Hepatocyte (in vitro differentiated cells): ENCODE measurements at regions not wholly inside any gene's neighbourhood (a gene's known extent, or its start where the extent isn't known, plus 50 kb on each side); places are given as distances from the start of the nearest gene placed in this dataset.

Experiments used
- DNase-seq: peaks from one replicate; pipeline ENCODE4 v3.0.0-alpha.2; 2016; ENCODE audit warnings: low spot score
- H2AFZ ChIP-seq: fragments of 200-600 bp; sonication (generic); 2 replicates; pipeline ENCODE4 v1.6.0; 2016; ENCODE audit warnings: antibody characterized with exemption, mild to moderate bottlenecking
- H3K27ac ChIP-seq: fragments of 200-600 bp; sonication (generic); 2 replicates; pipeline ENCODE4 v1.5.1; 2016; ENCODE audit warnings: mild to moderate bottlenecking
- H3K27me3 ChIP-seq: fragments of 200-600 bp; sonication (generic); 2 replicates; pipeline ENCODE4 v1.6.1; 2016
- H3K36me3 ChIP-seq: fragments of 200-600 bp; sonication (generic); replicated peaks from 2 replicates; pipeline ENCODE4 v1.5.1; 2016; ENCODE audit warnings: low read depth; ENCODE audit not compliant: insufficient read depth
- H3K4me1 ChIP-seq: fragments of 200-600 bp; sonication (generic); 2 replicates; pipeline ENCODE4 v1.5.1; 2016; ENCODE audit warnings: mild to moderate bottlenecking, moderate library complexity; ENCODE audit not compliant: insufficient read depth
- H3K4me2 ChIP-seq: fragments of 200-600 bp; sonication (generic); 2 replicates; pipeline ENCODE4 v1.6.0; 2016
- H3K4me3 ChIP-seq: fragments of 200-600 bp; sonication (generic); 2 replicates; pipeline ENCODE4 v1.5.1; 2016; ENCODE audit warnings: mild to moderate bottlenecking
- H3K79me2 ChIP-seq: fragments of 200-600 bp; sonication (generic); 2 replicates; pipeline ENCODE4 v1.6.0; 2017; ENCODE audit warnings: mild to moderate bottlenecking
- H3K9me2 ChIP-seq: fragments of 200-600 bp; sonication (generic); replicated peaks from 2 replicates; pipeline ENCODE4 v1.6.0; 2017; ENCODE audit warnings: mild to moderate bottlenecking; ENCODE audit not compliant: insufficient read depth
- H3K9me3 ChIP-seq: fragments of 200-600 bp; sonication (generic); 2 replicates; pipeline ENCODE4 v1.5.1; 2016; ENCODE audit warnings: low read depth, mild to moderate bottlenecking
- H4K20me1 ChIP-seq: fragments of 200-600 bp; sonication (generic); 2 replicates; pipeline ENCODE4 v1.6.0; 2016; ENCODE audit warnings: mild to moderate bottlenecking; ENCODE audit not compliant: insufficient read depth, poor library complexity, severe bottlenecking
- CTCF ChIP-seq: fragments of 200-600 bp; sonication (generic); IDR thresholded peaks from 2 replicates; pipeline ENCODE4 v1.5.1; 2016; ENCODE audit warnings: antibody characterized with exemption, mild to moderate bottlenecking; ENCODE audit not compliant: poor library complexity
- EZH2 ChIP-seq: fragments of 200-600 bp; sonication (generic); IDR thresholded peaks from 2 replicates; pipeline ENCODE4 v1.6.1; 2016; ENCODE audit warnings: antibody characterized with exemption, mild to moderate bottlenecking, borderline replicate concordance
- EZH2phosphoT487 ChIP-seq: fragments of 200-600 bp; sonication (generic); IDR thresholded peaks from one replicate; pipeline ENCODE4 v1.6.1; 2018; ENCODE audit warnings: antibody characterized with exemption, mild to moderate bottlenecking, low read depth, moderate library complexity; ENCODE audit not compliant: unreplicated experiment, severe bottlenecking
- WGBS: methylation state at CpG from one replicate; pipeline ENCODE4 v1.1.6; 2016; ENCODE audit warnings: low lambda C conversion rate; ENCODE audit errors: missing lambda C conversion rate; 5-methylcytosine and 5-hydroxymethylcytosine counted together

DNA sequence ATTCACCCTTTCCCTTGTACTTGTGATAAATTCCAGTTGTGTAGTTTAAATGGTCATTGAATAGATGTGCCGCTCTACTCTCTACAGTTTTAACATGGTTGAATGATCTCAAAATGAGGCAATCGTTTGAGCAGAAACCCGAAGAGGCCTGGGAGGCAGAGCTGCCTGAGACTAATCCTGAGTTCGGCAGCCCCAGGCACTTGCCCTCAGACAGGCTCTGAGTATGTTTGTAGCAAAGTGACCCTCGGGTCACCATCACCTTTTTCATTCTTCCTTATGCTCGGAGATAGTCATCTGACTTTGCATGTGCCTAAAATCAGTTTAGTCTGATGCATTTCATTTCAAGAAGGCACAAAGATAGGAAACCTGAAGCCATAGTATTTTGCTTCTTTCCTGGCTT lies 184.0 kb upstream of the RBFOX1 start:
- Histone ChIP-seq H3K36me3 (no peaks in the 10 kb centered on the region), H3K9me2 (no peaks in the 10 kb centered on the region), H2AFZ (no peak overlapping the region), H3K9me3 (no peaks in the 10 kb centered on the region), H4K20me1 (no peaks in the 10 kb centered on the region), H3K27ac (no peak overlapping the region), H3K79me2 (no peaks in the 10 kb centered on the region), H3K27me3 (no peaks in the 10 kb centered on the region), H3K4me1 (no peaks in the 10 kb centered on the region), H3K4me3 (no peak overlapping the region), H3K4me2 (no peak overlapping the region)
- no peak for DNase-seq
- no peak for TF ChIP-seq EZH2phosphoT487
- TF ChIP-seq EZH2: no peak
- TF ChIP-seq CTCF: no peak
- 65% methylated on average over 6 of the region's 6 CpGs for WGBS

DNA sequence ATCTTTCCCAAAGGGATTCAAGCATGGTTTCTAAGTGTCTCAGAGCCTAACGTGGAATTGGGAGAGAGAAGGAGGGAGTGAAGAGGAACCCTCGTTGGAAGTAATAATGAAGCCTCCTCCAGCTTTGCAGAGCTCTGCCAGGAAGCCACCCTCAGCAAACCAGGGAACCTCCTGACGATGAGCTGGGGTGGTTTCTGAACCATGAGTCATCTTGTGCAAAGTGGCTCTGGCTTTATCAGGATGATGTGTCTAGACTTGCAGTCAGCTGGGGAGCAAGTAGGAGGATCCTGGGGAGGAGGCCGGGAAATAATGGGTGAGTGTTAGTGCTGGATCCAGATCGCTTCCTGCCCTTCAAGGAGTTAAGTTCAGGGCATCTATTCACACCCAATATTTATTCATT lies 191.7 kb upstream of the RBFOX1 start:
- Histone ChIP-seq H3K4me2 (no peak overlapping the region), H2AFZ (no peak overlapping the region), H3K9me2 (no peaks in the 10 kb centered on the region), H3K4me3 (no peak overlapping the region), H3K9me3 (no peaks in the 10 kb centered on the region), H3K4me1 (peaks cover 5% of the 10 kb centered on the region), H3K27ac (peak overlapping the region; percentile 74), H3K27me3 (no peaks in the 10 kb centered on the region), H3K36me3 (no peaks in the 10 kb centered on the region), H4K20me1 (no peaks in the 10 kb centered on the region), H3K79me2 (no peaks in the 10 kb centered on the region)
- TF ChIP-seq CTCF (no peak), EZH2phosphoT487 (no peak), EZH2 (no peak)
- 41% methylated on average over 5 of the region's 5 CpGs for WGBS
- DNase-seq: peak; percentile 61

- H3K4me2 ChIP-seq: no peak overlapping the region
- H3K27me3 ChIP-seq: no peaks in the 10 kb centered on the region
- peak overlapping the region; percentile 48 for H3K27ac ChIP-seq
- peaks cover 5% of the 10 kb centered on the region for H3K4me1 ChIP-seq
- H4K20me1 ChIP-seq: no peaks in the 10 kb centered on the region
- no peaks in the 10 kb centered on the region for H3K79me2 ChIP-seq
- no peak for TF ChIP-seq EZH2
- no peak for TF ChIP-seq EZH2phosphoT487
- TF ChIP-seq CTCF: no peak
- no peak overlapping the region for H2AFZ ChIP-seq
- H3K9me2 ChIP-seq: no peaks in the 10 kb centered on the region
- 43% methylated on average over 8 of the region's 8 CpGs for WGBS
- peak; percentile 53 for DNase-seq
- no peaks in the 10 kb centered on the region for H3K36me3 ChIP-seq
- H3K9me3 ChIP-seq: no peaks in the 10 kb centered on the region
- H3K4me3 ChIP-seq: no peak overlapping the region
Observed at GRCh38 chr16:7137560-7138330, 194.9 kb upstream of the RBFOX1 start.
